ENCODE measurements at regions not wholly inside any gene's neighbourhood (a gene's known extent, or its start where the extent isn't known, plus 50 kb on each side); places are given as distances from the start of the nearest gene placed in this dataset.
A peak's percentile ranks its signal among the peaks of the same experiment; 100 is the strongest.

DNA sequence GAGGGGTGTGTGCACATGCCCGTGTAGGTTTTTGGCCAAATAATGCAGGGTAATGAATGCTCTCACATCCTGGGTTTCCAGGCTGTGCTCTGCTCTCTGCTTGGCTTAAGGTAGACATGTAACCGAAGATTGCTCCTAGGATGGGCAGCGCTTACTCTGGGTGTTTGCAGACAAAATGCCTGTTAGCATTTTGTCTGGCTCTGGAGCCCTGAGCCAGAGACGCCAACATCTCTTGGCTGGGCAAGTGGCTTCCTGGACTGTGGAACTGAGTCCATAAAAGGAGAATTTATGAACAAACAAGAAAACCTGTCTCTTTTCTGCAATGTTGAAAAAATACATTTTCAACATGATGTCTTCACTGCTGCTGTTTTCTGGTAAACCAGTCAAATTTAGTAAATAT, 96.0 kb upstream of the TSPAN2 start:
- Histone ChIP-seq H3K4me1 (ENCODE audit: control insufficient read depth in 2 of 2, insufficient read depth in 2 of 2, low read length in 2 of 2) (no peaks in the 10 kb centered on the region), H3K9me3 (ENCODE audit: control insufficient read depth in 2 of 2, insufficient read depth in 1 of 2, low read length in 1 of 2) (no peaks in the 10 kb centered on the region), H3K27me3 (ENCODE audit: control insufficient read depth in 2 of 2, insufficient read depth in 1 of 2, low read length in 1 of 2) (no peaks in the 10 kb centered on the region), H3K27ac (ENCODE audit: low read depth in 1 of 2, low read length in 1 of 2) (no peak overlapping the region), H3K36me3 (ENCODE audit: control insufficient read depth in 2 of 2, insufficient read depth in 2 of 2, low read length in 1 of 2) (no peaks in the 10 kb centered on the region), H3K4me3 (ENCODE audit: low read length in 2 of 2) (no peak overlapping the region)
- no peak for DNase-seq (ENCODE audit: low read depth in 6 of 9, low spot score in 9 of 9)
- 93% methylated on average over 4 of the region's 4 CpGs for WGBS

- WGBS = 96% methylated on average over 5 of the region's 5 CpGs
These were observed 95.6 kb upstream of the TSPAN2 start for GRCh38 chr1:115184951-115185331.

GRCh38 chr1:115184260-115184950, 95.1 kb upstream of the TSPAN2 start:
- no peak for DNase-seq (ENCODE audit: low read depth in 6 of 9, low spot score in 9 of 9)
- Histone ChIP-seq H3K4me3 (ENCODE audit: low read length in 2 of 2) (no peak overlapping the region), H3K9me3 (ENCODE audit: control insufficient read depth in 2 of 2, insufficient read depth in 1 of 2, low read length in 1 of 2) (no peaks in the 10 kb centered on the region), H3K4me1 (ENCODE audit: control insufficient read depth in 2 of 2, insufficient read depth in 2 of 2, low read length in 2 of 2) (no peaks in the 10 kb centered on the region), H3K36me3 (ENCODE audit: control insufficient read depth in 2 of 2, insufficient read depth in 2 of 2, low read length in 1 of 2) (no peaks in the 10 kb centered on the region), H3K27me3 (ENCODE audit: control insufficient read depth in 2 of 2, insufficient read depth in 1 of 2, low read length in 1 of 2) (no peaks in the 10 kb centered on the region), H3K27ac (ENCODE audit: low read depth in 1 of 2, low read length in 1 of 2) (peak overlapping the region; percentile 33 to 44)
- 81% methylated on average over 5 of the region's 5 CpGs for WGBS

More at GRCh38 chr1:115184951-115185331, 95.6 kb upstream of the TSPAN2 start:
- Histone ChIP-seq H3K36me3 (ENCODE audit: control insufficient read depth in 2 of 2, insufficient read depth in 2 of 2, low read length in 1 of 2) (no peaks in the 10 kb centered on the region), H3K9me3 (ENCODE audit: control insufficient read depth in 2 of 2, insufficient read depth in 1 of 2, low read length in 1 of 2) (no peaks in the 10 kb centered on the region), H3K4me3 (ENCODE audit: low read length in 2 of 2) (no peak overlapping the region), H3K27me3 (ENCODE audit: control insufficient read depth in 2 of 2, insufficient read depth in 1 of 2, low read length in 1 of 2) (no peaks in the 10 kb centered on the region), H3K27ac (ENCODE audit: low read depth in 1 of 2, low read length in 1 of 2) (no peak overlapping the region), H3K4me1 (ENCODE audit: control insufficient read depth in 2 of 2, insufficient read depth in 2 of 2, low read length in 2 of 2) (no peaks in the 10 kb centered on the region)
- no peak for DNase-seq (ENCODE audit: low read depth in 6 of 9, low spot score in 9 of 9)

DNA sequence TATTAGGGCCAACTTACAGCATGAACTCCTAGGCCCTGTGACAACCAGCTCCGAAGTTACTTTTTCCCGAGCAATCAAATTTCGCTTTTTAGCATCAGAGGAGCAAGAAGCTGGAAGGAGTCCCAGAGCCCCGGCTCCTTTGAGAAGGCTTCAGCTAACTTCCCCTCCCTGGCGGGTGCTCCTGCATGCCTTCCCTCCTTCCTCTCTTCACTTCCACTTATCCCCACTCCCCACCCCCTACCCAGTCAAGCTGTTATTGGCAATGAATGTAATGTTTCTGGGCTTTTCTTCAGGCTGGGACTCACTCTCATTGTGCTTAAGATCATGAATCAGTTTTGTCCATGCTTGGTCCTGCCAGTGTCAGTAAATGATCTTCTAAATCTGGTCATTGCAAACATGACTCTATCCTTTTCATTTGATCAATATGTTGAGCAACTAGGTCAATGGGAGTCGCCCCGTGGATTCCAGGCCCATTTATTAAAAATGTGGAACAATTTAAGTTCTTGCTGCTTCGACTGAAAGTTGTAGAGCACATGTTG, 94.5 kb upstream of the TSPAN2 start:
- H3K27ac ChIP-seq (ENCODE audit: low read depth in 1 of 2, low read length in 1 of 2) = peak overlapping the region in 1 of 2 donors; percentile 44
- no peaks in the 10 kb centered on the region for H3K9me3 ChIP-seq (ENCODE audit: control insufficient read depth in 2 of 2, insufficient read depth in 1 of 2, low read length in 1 of 2)
- WGBS = 87% methylated on average over 8 of the region's 8 CpGs
- no peaks in the 10 kb centered on the region for H3K27me3 ChIP-seq (ENCODE audit: control insufficient read depth in 2 of 2, insufficient read depth in 1 of 2, low read length in 1 of 2)
- no peaks in the 10 kb centered on the region for H3K36me3 ChIP-seq (ENCODE audit: control insufficient read depth in 2 of 2, insufficient read depth in 2 of 2, low read length in 1 of 2)
- no peak for DNase-seq (ENCODE audit: low read depth in 6 of 9, low spot score in 9 of 9)
- H3K4me1 ChIP-seq (ENCODE audit: control insufficient read depth in 2 of 2, insufficient read depth in 2 of 2, low read length in 2 of 2) = no peaks in the 10 kb centered on the region
- H3K4me3 ChIP-seq (ENCODE audit: low read length in 2 of 2) = no peak overlapping the region

DNA sequence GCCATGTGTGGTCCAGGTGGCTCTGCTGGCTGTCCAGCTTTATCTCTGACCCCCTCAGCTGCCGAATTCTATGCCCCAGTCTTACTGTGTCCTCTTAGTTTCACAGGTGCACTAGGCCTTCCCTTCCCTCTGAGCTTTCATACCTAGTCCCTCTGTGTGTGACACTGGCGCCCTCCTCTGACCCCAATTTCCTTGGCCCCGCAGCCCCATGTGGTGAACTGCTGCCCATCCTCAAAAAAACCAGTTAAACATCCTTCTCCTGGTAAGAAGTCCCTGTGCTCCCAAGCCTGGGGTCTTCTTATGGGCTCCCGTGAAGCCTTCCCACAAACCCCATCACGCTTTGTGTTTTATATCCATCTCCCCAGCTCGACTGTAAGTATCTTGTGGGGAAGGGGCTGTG, 93.9 kb upstream of the TSPAN2 start:
- DNase-seq (ENCODE audit: low read depth in 6 of 9, low spot score in 9 of 9) = peak in 3 of 9 donors; percentile 7 to 49 (median 20)
- Histone ChIP-seq H3K9me3 (ENCODE audit: control insufficient read depth in 2 of 2, insufficient read depth in 1 of 2, low read length in 1 of 2) (no peaks in the 10 kb centered on the region), H3K27ac (ENCODE audit: low read depth in 1 of 2, low read length in 1 of 2) (no peak overlapping the region), H3K4me1 (ENCODE audit: control insufficient read depth in 2 of 2, insufficient read depth in 2 of 2, low read length in 2 of 2) (no peaks in the 10 kb centered on the region), H3K4me3 (ENCODE audit: low read length in 2 of 2) (no peak overlapping the region), H3K27me3 (ENCODE audit: control insufficient read depth in 2 of 2, insufficient read depth in 1 of 2, low read length in 1 of 2) (no peaks in the 10 kb centered on the region), H3K36me3 (ENCODE audit: control insufficient read depth in 2 of 2, insufficient read depth in 2 of 2, low read length in 1 of 2) (no peaks in the 10 kb centered on the region)
- WGBS = 95% methylated on average over 6 of the region's 6 CpGs

DNA sequence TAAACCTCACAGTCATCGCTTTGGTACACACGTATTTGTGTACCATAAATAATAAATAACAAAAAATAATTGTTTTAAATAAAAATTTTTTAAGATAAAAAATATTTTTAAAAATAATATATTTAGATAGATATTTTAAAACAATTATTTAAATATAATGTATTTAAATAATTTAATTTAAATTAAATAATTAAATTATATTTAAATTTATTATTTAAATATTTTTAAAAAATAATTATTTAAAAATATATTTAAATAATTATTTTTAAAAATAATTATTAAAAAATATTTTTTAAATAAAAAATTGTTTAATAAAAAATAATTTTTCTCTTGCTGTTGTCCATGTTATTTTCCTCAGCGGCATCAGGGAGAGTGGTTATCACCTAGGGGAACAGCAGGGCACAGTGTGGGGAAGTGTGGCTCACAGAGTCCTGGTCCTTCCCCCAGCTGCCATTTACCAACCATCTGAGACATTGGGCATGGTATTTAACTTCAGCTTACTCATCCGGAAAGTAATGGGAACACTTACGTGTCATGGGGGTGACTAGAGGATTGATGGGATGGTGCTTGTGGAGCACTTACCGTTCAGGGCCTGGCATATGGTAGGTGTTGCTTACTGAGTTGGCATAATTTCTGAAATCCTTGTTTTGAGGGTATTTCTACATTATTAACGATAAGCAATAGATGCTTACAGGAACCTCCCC, 92.9 kb upstream of the TSPAN2 start:
- no peak overlapping the region for H3K27ac ChIP-seq (ENCODE audit: low read depth in 1 of 2, low read length in 1 of 2)
- no peaks in the 10 kb centered on the region for H3K9me3 ChIP-seq (ENCODE audit: control insufficient read depth in 2 of 2, insufficient read depth in 1 of 2, low read length in 1 of 2)
- H3K27me3 ChIP-seq (ENCODE audit: control insufficient read depth in 2 of 2, insufficient read depth in 1 of 2, low read length in 1 of 2) = no peaks in the 10 kb centered on the region
- H3K4me3 ChIP-seq (ENCODE audit: low read length in 2 of 2) = no peak overlapping the region
- H3K36me3 ChIP-seq (ENCODE audit: control insufficient read depth in 2 of 2, insufficient read depth in 2 of 2, low read length in 1 of 2) = no peaks in the 10 kb centered on the region
- no peaks in the 10 kb centered on the region for H3K4me1 ChIP-seq (ENCODE audit: control insufficient read depth in 2 of 2, insufficient read depth in 2 of 2, low read length in 2 of 2)
- DNase-seq (ENCODE audit: low read depth in 6 of 9, low spot score in 9 of 9) = no peak
- WGBS = 90% methylated on average over 7 of the region's 7 CpGs

- H3K9me3 ChIP-seq (ENCODE audit: control insufficient read depth in 2 of 2, insufficient read depth in 1 of 2, low read length in 1 of 2) = no peaks in the 10 kb centered on the region
- no peak for DNase-seq (ENCODE audit: low read depth in 6 of 9, low spot score in 9 of 9)
- H3K27ac ChIP-seq (ENCODE audit: low read depth in 1 of 2, low read length in 1 of 2) = no peak overlapping the region
- H3K4me3 ChIP-seq (ENCODE audit: low read length in 2 of 2) = no peak overlapping the region
- no peaks in the 10 kb centered on the region for H3K4me1 ChIP-seq (ENCODE audit: control insufficient read depth in 2 of 2, insufficient read depth in 2 of 2, low read length in 2 of 2)
- 97% methylated on average over 4 of the region's 4 CpGs for WGBS
- no peaks in the 10 kb centered on the region for H3K36me3 ChIP-seq (ENCODE audit: control insufficient read depth in 2 of 2, insufficient read depth in 2 of 2, low read length in 1 of 2)
- no peaks in the 10 kb centered on the region for H3K27me3 ChIP-seq (ENCODE audit: control insufficient read depth in 2 of 2, insufficient read depth in 1 of 2, low read length in 1 of 2)
These were observed 91.9 kb upstream of the TSPAN2 start for GRCh38 chr1:115181231-115181630.

DNA sequence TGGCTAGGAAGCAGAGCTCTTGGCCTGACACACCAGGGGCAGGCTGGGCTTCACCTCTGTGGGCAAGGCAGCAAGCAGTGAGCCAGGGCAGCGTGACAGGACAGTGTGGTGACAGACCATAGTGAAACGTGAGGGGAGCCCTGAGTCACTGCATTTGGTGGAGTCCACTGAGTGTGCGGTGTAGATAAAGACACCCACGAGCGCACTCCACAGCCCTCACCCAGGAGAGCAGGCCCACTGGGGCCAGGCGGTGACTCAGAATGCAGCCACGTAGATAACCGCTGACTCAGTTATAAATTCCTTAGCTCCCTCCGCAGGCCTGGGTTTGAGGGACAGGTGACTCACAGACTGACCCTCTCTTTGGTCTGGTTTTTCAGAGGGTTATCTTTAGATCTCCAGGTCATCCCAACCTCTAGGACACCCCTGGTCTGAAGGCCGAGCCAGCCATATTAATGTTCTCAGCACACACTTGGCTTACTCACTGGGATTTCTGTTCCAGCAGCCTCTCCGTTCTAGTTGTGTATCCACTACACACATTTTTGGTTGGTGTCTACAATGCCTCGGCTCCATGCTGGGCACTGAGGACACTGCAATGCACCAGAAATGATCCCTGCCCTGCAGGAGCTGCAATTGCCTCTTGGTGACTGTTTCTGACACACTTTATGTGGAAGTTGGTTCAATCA, 90.2 kb upstream of the TSPAN2 start:
- Histone ChIP-seq H3K36me3 (ENCODE audit: control insufficient read depth in 2 of 2, insufficient read depth in 2 of 2, low read length in 1 of 2) (no peaks in the 10 kb centered on the region), H3K9me3 (ENCODE audit: control insufficient read depth in 2 of 2, insufficient read depth in 1 of 2, low read length in 1 of 2) (no peaks in the 10 kb centered on the region), H3K4me1 (ENCODE audit: control insufficient read depth in 2 of 2, insufficient read depth in 2 of 2, low read length in 2 of 2) (no peaks in the 10 kb centered on the region), H3K27me3 (ENCODE audit: control insufficient read depth in 2 of 2, insufficient read depth in 1 of 2, low read length in 1 of 2) (no peaks in the 10 kb centered on the region), H3K27ac (ENCODE audit: low read depth in 1 of 2, low read length in 1 of 2) (no peak overlapping the region), H3K4me3 (ENCODE audit: low read length in 2 of 2) (no peak overlapping the region)
- DNase-seq (ENCODE audit: low read depth in 6 of 9, low spot score in 9 of 9) = no peak
- WGBS = 96% methylated on average over 12 of the region's 12 CpGs

DNA sequence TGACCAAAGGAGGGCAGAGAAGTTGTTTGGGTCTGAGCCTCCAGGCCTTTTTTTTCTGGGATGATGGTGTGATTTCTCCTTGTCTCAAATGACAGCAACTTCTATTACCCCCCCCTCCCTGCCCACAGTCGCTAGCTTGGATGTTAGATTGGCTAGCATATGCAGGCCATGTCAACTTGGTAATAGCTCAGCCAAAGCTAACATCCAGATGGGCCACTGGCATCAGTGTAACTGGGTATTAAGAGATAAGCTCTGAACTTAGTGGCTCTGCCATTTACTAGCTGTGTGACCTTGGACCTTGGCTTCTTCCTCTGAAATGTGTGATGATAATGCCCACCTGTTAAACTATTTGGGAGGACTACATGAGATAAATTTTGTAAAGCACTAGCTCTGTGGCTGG, 86.9 kb upstream of the TSPAN2 start:
- no peak for DNase-seq (ENCODE audit: low read depth in 6 of 9, low spot score in 9 of 9)
- Histone ChIP-seq H3K27ac (ENCODE audit: low read depth in 1 of 2, low read length in 1 of 2) (no peak overlapping the region), H3K4me3 (ENCODE audit: low read length in 2 of 2) (no peak overlapping the region), H3K4me1 (ENCODE audit: control insufficient read depth in 2 of 2, insufficient read depth in 2 of 2, low read length in 2 of 2) (no peaks in the 10 kb centered on the region), H3K27me3 (ENCODE audit: control insufficient read depth in 2 of 2, insufficient read depth in 1 of 2, low read length in 1 of 2) (no peaks in the 10 kb centered on the region), H3K9me3 (ENCODE audit: control insufficient read depth in 2 of 2, insufficient read depth in 1 of 2, low read length in 1 of 2) (no peaks in the 10 kb centered on the region), H3K36me3 (ENCODE audit: control insufficient read depth in 2 of 2, insufficient read depth in 2 of 2, low read length in 1 of 2) (no peaks in the 10 kb centered on the region)
- WGBS = 97% methylated on average over 1 of the region's 1 CpG

Data from thymus (tissue), 11 donors.